HEK293 (cell line): ENCODE measurements at regions not wholly inside any gene's neighbourhood (a gene's known extent, or its start where the extent isn't known, plus 50 kb on each side); places are given as distances from the start of the nearest gene placed in this dataset.

ENCODE experiments used
- CTCF ChIA-PET: fragments of 350-600 bp; formaldehyde crosslinking; extraction: SDS; loops from one replicate; lab custom pipeline; 2021; ENCODE audit warnings: antibody characterized with exemption; lab: Yijun Ruan, JAX
- POLR2A ChIA-PET: fragments of 300-600 bp; formaldehyde crosslinking; extraction: SDS; loops from one replicate; lab custom pipeline; 2020; ENCODE audit warnings: antibody characterized with exemption, inconsistent platforms; lab: Yijun Ruan, JAX
- H3K27ac ChIP-seq: fragments of 200-500 bp; sonication (Bioruptor generic); 2 replicates; pipeline ENCODE4 v1.5.1; 2014; ENCODE audit warnings: low read depth, low read length, control low read depth, inconsistent platforms; ENCODE audit errors: extremely low read depth
- H3K36me3 ChIP-seq, 2 experiments: fragments of 200-500 bp in 1 of 2; sonication (Bioruptor generic) in 1 of 2; 1 replicate in 1 of 2; 2 replicates in 1 of 2; pipeline ENCODE4 v1.5.1; 2014 to 2017; ENCODE audit warnings: inconsistent platforms in 2 of 2, low read length in 2 of 2; ENCODE audit not compliant: control insufficient read depth in 2 of 2, insufficient read depth in 1 of 2
- H3K4me1 ChIP-seq: fragments of 200-500 bp; sonication (Bioruptor generic); 2 replicates; pipeline ENCODE4 v1.5.1; 2014; ENCODE audit warnings: mild to moderate bottlenecking, low read length, inconsistent platforms; ENCODE audit not compliant: control insufficient read depth, insufficient read depth
- H3K4me3 ChIP-seq: 2 replicates; pipeline ENCODE4 v1.5.1; 2011; ENCODE audit warnings: low read depth, mild to moderate bottlenecking, control low read depth, low read length, moderate library complexity
- H3K9me3 ChIP-seq: fragments of 200-500 bp; sonication (Bioruptor generic); 2 replicates; pipeline ENCODE4 v1.5.1; 2014; ENCODE audit warnings: low read depth, low read length, inconsistent platforms; ENCODE audit not compliant: control insufficient read depth, insufficient read depth
- TRIM28 ChIP-seq: IDR thresholded peaks from 2 replicates; pipeline ENCODE4 v1.6.1; 2011; ENCODE audit warnings: low read length, control low read depth, borderline replicate concordance
- WT1 ChIP-seq: fragments of 450-650 bp; formaldehyde crosslinking; IDR thresholded peaks from 2 replicates; pipeline ENCODE4 v1.5.1; 2016; ENCODE audit warnings: missing biosample characterization, missing genetic modification characterization
- ZBTB20 ChIP-seq: fragments of 450-650 bp; formaldehyde crosslinking; IDR thresholded peaks from 2 replicates; pipeline ENCODE4 v1.5.1; 2016; ENCODE audit warnings: missing biosample characterization, missing genetic modification characterization
- ZBTB8A ChIP-seq: fragments of 450-650 bp; formaldehyde crosslinking; IDR thresholded peaks from 2 replicates; pipeline ENCODE4 v1.5.1; 2016; ENCODE audit warnings: missing biosample characterization, missing genetic modification characterization
- ZNF138 ChIP-seq: fragments of 450-650 bp; formaldehyde crosslinking; IDR thresholded peaks from 2 replicates; pipeline ENCODE4 v1.5.1; 2016; ENCODE audit warnings: missing biosample characterization, missing genetic modification characterization, borderline replicate concordance
- ZNF18 ChIP-seq: fragments of 450-650 bp; formaldehyde crosslinking; IDR thresholded peaks from 2 replicates; pipeline ENCODE4 v1.5.1; 2016; ENCODE audit warnings: missing biosample characterization, missing genetic modification characterization
- ZNF514 ChIP-seq: fragments of 450-650 bp; formaldehyde crosslinking; IDR thresholded peaks from 2 replicates; pipeline ENCODE4 v1.5.1; 2016; ENCODE audit warnings: missing biosample characterization, missing genetic modification characterization
- ZNF555 ChIP-seq: fragments of 450-650 bp; formaldehyde crosslinking; conservative IDR thresholded peaks from 2 replicates; pipeline ENCODE4 v1.5.1; 2017; ENCODE audit warnings: missing biosample characterization, mild to moderate bottlenecking, missing genetic modification characterization, inconsistent platforms
- ZNF558 ChIP-seq: fragments of 450-650 bp; formaldehyde crosslinking; IDR thresholded peaks from 2 replicates; pipeline ENCODE4 v1.5.1; 2016; ENCODE audit warnings: missing biosample characterization, missing genetic modification characterization
- ZNF561 ChIP-seq: fragments of 450-650 bp; IDR thresholded peaks from 2 replicates; pipeline ENCODE4 v1.5.1; 2018; ENCODE audit warnings: missing biosample characterization, missing genetic modification characterization, borderline replicate concordance
- TF ChIP-seq, protein P1 (sequence below): fragments of 450-650 bp; formaldehyde crosslinking; IDR thresholded peaks from 2 replicates; pipeline ENCODE4 v1.5.1; 2016; ENCODE audit warnings: missing biosample characterization, missing genetic modification characterization
- TF ChIP-seq, protein P2 (sequence below): fragments of 450-650 bp; formaldehyde crosslinking; IDR thresholded peaks from 2 replicates; pipeline ENCODE4 v1.5.1; 2017; ENCODE audit warnings: missing biosample characterization, missing genetic modification characterization
- TF ChIP-seq, protein P3 (sequence below): fragments of 450-650 bp; formaldehyde crosslinking; conservative IDR thresholded peaks from 2 replicates; pipeline ENCODE4 v1.5.1; 2016; ENCODE audit warnings: low read depth, missing biosample characterization, missing genetic modification characterization
- TF ChIP-seq, protein P4 (sequence below): fragments of 450-650 bp; formaldehyde crosslinking; conservative IDR thresholded peaks from 2 replicates; pipeline ENCODE4 v1.5.1; 2016; ENCODE audit warnings: low read depth, missing biosample characterization, missing genetic modification characterization

GRCh38 chr1:193504920-193505319 lies 318.5 kb upstream of the B3GALT2 start:
- H3K36me3 ChIP-seq: no peaks in the 10 kb centered on the region
- POLR2A ChIA-PET: no interaction called here

More at GRCh38 chr1:193504920-193505319, 318.5 kb upstream of the B3GALT2 start:
- H3K9me3 ChIP-seq: no peaks in the 10 kb centered on the region
- CTCF ChIA-PET: no interaction called here
- TF ChIP-seq ZBTB20 (tag by site-specific recombination) (no peak), ZNF555 (tag by site-specific recombination) (no peak), TRIM28 (no peak), WT1 (tag by site-specific recombination) (no peak), ZNF18 (no peak), ZNF514 (tag by site-specific recombination) (no peak), ZBTB8A (tag by site-specific recombination) (no peak), ZNF561 (no peak), ZNF138 (tag by site-specific recombination) (no peak), ZNF558 (no peak)
- TF ChIP-seq, protein P1, sequence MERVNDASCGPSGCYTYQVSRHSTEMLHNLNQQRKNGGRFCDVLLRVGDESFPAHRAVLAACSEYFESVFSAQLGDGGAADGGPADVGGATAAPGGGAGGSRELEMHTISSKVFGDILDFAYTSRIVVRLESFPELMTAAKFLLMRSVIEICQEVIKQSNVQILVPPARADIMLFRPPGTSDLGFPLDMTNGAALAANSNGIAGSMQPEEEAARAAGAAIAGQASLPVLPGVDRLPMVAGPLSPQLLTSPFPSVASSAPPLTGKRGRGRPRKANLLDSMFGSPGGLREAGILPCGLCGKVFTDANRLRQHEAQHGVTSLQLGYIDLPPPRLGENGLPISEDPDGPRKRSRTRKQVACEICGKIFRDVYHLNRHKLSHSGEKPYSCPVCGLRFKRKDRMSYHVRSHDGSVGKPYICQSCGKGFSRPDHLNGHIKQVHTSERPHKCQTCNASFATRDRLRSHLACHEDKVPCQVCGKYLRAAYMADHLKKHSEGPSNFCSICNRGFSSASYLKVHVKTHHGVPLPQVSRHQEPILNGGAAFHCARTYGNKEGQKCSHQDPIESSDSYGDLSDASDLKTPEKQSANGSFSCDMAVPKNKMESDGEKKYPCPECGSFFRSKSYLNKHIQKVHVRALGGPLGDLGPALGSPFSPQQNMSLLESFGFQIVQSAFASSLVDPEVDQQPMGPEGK (tag by site-specific recombination): no peak
- TF ChIP-seq, protein P2, sequence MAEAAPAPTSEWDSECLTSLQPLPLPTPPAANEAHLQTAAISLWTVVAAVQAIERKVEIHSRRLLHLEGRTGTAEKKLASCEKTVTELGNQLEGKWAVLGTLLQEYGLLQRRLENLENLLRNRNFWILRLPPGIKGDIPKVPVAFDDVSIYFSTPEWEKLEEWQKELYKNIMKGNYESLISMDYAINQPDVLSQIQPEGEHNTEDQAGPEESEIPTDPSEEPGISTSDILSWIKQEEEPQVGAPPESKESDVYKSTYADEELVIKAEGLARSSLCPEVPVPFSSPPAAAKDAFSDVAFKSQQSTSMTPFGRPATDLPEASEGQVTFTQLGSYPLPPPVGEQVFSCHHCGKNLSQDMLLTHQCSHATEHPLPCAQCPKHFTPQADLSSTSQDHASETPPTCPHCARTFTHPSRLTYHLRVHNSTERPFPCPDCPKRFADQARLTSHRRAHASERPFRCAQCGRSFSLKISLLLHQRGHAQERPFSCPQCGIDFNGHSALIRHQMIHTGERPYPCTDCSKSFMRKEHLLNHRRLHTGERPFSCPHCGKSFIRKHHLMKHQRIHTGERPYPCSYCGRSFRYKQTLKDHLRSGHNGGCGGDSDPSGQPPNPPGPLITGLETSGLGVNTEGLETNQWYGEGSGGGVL: no peak
- TF ChIP-seq, protein P3, sequence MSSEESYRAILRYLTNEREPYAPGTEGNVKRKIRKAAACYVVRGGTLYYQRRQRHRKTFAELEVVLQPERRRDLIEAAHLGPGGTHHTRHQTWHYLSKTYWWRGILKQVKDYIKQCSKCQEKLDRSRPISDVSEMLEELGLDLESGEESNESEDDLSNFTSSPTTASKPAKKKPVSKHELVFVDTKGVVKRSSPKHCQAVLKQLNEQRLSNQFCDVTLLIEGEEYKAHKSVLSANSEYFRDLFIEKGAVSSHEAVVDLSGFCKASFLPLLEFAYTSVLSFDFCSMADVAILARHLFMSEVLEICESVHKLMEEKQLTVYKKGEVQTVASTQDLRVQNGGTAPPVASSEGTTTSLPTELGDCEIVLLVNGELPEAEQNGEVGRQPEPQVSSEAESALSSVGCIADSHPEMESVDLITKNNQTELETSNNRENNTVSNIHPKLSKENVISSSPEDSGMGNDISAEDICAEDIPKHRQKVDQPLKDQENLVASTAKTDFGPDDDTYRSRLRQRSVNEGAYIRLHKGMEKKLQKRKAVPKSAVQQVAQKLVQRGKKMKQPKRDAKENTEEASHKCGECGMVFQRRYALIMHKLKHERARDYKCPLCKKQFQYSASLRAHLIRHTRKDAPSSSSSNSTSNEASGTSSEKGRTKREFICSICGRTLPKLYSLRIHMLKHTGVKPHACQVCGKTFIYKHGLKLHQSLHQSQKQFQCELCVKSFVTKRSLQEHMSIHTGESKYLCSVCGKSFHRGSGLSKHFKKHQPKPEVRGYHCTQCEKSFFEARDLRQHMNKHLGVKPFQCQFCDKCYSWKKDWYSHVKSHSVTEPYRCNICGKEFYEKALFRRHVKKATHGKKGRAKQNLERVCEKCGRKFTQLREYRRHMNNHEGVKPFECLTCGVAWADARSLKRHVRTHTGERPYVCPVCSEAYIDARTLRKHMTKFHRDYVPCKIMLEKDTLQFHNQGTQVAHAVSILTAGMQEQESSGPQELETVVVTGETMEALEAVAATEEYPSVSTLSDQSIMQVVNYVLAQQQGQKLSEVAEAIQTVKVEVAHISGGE: no peak
- TF ChIP-seq, protein P4, sequence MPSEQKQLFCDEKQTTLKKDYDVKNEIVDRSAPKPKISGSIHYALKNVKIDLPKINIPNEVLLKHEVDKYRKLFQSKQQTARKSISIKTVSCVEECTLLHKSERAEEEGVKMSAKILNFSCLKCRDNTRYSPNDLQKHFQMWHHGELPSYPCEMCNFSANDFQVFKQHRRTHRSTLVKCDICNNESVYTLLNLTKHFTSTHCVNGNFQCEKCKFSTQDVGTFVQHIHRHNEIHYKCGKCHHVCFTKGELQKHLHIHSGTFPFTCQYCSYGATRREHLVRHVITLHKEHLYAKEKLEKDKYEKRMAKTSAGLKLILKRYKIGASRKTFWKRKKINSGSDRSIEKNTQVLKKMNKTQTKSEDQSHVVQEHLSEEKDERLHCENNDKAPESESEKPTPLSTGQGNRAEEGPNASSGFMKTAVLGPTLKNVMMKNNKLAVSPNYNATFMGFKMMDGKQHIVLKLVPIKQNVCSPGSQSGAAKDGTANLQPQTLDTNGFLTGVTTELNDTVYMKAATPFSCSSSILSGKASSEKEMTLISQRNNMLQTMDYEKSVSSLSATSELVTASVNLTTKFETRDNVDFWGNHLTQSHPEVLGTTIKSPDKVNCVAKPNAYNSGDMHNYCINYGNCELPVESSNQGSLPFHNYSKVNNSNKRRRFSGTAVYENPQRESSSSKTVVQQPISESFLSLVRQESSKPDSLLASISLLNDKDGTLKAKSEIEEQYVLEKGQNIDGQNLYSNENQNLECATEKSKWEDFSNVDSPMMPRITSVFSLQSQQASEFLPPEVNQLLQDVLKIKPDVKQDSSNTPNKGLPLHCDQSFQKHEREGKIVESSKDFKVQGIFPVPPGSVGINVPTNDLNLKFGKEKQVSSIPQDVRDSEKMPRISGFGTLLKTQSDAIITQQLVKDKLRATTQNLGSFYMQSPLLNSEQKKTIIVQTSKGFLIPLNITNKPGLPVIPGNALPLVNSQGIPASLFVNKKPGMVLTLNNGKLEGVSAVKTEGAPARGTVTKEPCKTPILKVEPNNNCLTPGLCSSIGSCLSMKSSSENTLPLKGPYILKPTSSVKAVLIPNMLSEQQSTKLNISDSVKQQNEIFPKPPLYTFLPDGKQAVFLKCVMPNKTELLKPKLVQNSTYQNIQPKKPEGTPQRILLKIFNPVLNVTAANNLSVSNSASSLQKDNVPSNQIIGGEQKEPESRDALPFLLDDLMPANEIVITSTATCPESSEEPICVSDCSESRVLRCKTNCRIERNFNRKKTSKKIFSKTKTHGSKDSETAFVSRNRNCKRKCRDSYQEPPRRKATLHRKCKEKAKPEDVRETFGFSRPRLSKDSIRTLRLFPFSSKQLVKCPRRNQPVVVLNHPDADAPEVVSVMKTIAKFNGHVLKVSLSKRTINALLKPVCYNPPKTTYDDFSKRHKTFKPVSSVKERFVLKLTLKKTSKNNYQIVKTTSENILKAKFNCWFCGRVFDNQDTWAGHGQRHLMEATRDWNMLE (tag by site-specific recombination): no peak
- no peak overlapping the region for H3K4me3 ChIP-seq
- no peaks in the 10 kb centered on the region for H3K4me1 ChIP-seq
- no peak overlapping the region for H3K27ac ChIP-seq
